ENCODE measurements at regions not wholly inside any gene's neighbourhood (a gene's known extent, or its start where the extent isn't known, plus 50 kb on each side); places are given as distances from the start of the nearest gene placed in this dataset.

GRCh38 chr12:40162033-40162432, 56.2 kb upstream of the SLC2A13 start:
- TF ChIP-seq, protein P1, sequence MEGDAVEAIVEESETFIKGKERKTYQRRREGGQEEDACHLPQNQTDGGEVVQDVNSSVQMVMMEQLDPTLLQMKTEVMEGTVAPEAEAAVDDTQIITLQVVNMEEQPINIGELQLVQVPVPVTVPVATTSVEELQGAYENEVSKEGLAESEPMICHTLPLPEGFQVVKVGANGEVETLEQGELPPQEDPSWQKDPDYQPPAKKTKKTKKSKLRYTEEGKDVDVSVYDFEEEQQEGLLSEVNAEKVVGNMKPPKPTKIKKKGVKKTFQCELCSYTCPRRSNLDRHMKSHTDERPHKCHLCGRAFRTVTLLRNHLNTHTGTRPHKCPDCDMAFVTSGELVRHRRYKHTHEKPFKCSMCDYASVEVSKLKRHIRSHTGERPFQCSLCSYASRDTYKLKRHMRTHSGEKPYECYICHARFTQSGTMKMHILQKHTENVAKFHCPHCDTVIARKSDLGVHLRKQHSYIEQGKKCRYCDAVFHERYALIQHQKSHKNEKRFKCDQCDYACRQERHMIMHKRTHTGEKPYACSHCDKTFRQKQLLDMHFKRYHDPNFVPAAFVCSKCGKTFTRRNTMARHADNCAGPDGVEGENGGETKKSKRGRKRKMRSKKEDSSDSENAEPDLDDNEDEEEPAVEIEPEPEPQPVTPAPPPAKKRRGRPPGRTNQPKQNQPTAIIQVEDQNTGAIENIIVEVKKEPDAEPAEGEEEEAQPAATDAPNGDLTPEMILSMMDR (conservative IDR thresholded peaks at IDR 0.05; ENCODE audit: low read depth, low read length): no peak

GRCh38 chr12:40158592-40159111, 52.8 kb upstream of the SLC2A13 start:
- no peak overlapping the region for H3K9ac ChIP-seq
- TF ChIP-seq, protein P1 (conservative IDR thresholded peaks at IDR 0.05; ENCODE audit: low read depth, low read length): no peak
- H3K27ac ChIP-seq: no peak overlapping the region
- no peaks in the 10 kb centered on the region for H4K20me1 ChIP-seq (ENCODE audit: insufficient read depth)
- H3K4me2 ChIP-seq: no peak overlapping the region
- H3K36me3 ChIP-seq (ENCODE audit: insufficient read depth): no peaks in the 10 kb centered on the region
- H3K79me2 ChIP-seq (ENCODE audit: insufficient read depth, low read depth): no peaks in the 10 kb centered on the region
- no peak overlapping the region for H3K4me3 ChIP-seq (IDR thresholded peaks at IDR 0.05; ENCODE audit: insufficient read depth, low read depth, low read length)
- H3K27me3 ChIP-seq (ENCODE audit: insufficient read depth, low read depth): no peaks in the 10 kb centered on the region
- H2AFZ ChIP-seq (ENCODE audit: low read depth): no peak overlapping the region
- peaks cover 7% of the 10 kb centered on the region for H3K4me1 ChIP-seq (ENCODE audit: low read depth, poor library complexity, severe bottlenecking)

More at GRCh38 chr12:40162033-40162432, 56.2 kb upstream of the SLC2A13 start:
- H3K4me1 ChIP-seq (ENCODE audit: low read depth, poor library complexity, severe bottlenecking): peaks cover 7% of the 10 kb centered on the region
- no peaks in the 10 kb centered on the region for H4K20me1 ChIP-seq (ENCODE audit: insufficient read depth)
- H3K4me2 ChIP-seq: no peak overlapping the region
- no peak overlapping the region for H3K9ac ChIP-seq
- H3K36me3 ChIP-seq (ENCODE audit: insufficient read depth): no peaks in the 10 kb centered on the region
- H3K27me3 ChIP-seq (ENCODE audit: insufficient read depth, low read depth): no peaks in the 10 kb centered on the region
- no peak overlapping the region for H3K4me3 ChIP-seq (IDR thresholded peaks at IDR 0.05; ENCODE audit: insufficient read depth, low read depth, low read length)
- no peak overlapping the region for H2AFZ ChIP-seq (ENCODE audit: low read depth)
- H3K27ac ChIP-seq: no peak overlapping the region
- H3K79me2 ChIP-seq (ENCODE audit: insufficient read depth, low read depth): no peaks in the 10 kb centered on the region

DNA sequence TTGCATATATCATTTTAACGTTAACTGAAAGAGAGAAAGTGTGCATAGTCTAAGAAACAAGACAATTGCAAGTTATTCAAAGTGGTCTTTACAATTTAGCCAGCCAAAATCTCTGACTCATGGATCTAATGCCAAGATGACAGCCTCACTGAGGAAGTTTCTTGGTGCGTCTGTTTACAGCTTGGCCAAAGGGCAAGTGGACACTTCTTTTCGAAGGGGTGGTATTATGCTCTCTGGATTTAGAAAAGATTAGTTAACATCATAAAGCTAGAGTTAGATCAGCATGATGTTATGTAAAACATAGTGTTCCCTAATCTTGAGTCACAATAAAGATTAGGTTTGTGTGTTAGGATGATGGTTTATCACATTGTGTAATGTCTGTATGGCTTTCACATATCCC, 51.5 kb upstream of the SLC2A13 start:
- peaks cover 7% of the 10 kb centered on the region for H3K4me1 ChIP-seq (ENCODE audit: low read depth, poor library complexity, severe bottlenecking)
- H3K4me2 ChIP-seq: no peak overlapping the region
- no peaks in the 10 kb centered on the region for H3K79me2 ChIP-seq (ENCODE audit: insufficient read depth, low read depth)
- no peak overlapping the region for H3K9ac ChIP-seq
- H3K27me3 ChIP-seq (ENCODE audit: insufficient read depth, low read depth): no peaks in the 10 kb centered on the region
- TF ChIP-seq, protein P1 (conservative IDR thresholded peaks at IDR 0.05; ENCODE audit: low read depth, low read length): no peak
- H4K20me1 ChIP-seq (ENCODE audit: insufficient read depth): no peaks in the 10 kb centered on the region
- no peaks in the 10 kb centered on the region for H3K36me3 ChIP-seq (ENCODE audit: insufficient read depth)
- no peak overlapping the region for H3K4me3 ChIP-seq (IDR thresholded peaks at IDR 0.05; ENCODE audit: insufficient read depth, low read depth, low read length)
- H2AFZ ChIP-seq (ENCODE audit: low read depth): no peak overlapping the region
- H3K27ac ChIP-seq: no peak overlapping the region

- H3K27ac ChIP-seq: no peak overlapping the region
- no peak overlapping the region for H3K4me2 ChIP-seq
- no peaks in the 10 kb centered on the region for H4K20me1 ChIP-seq (ENCODE audit: insufficient read depth)
- H3K9ac ChIP-seq: no peak overlapping the region
- no peaks in the 10 kb centered on the region for H3K36me3 ChIP-seq (ENCODE audit: insufficient read depth)
- peaks cover 7% of the 10 kb centered on the region for H3K4me1 ChIP-seq (ENCODE audit: low read depth, poor library complexity, severe bottlenecking)
- TF ChIP-seq, protein P1 (conservative IDR thresholded peaks at IDR 0.05; ENCODE audit: low read depth, low read length): no peak
- H2AFZ ChIP-seq (ENCODE audit: low read depth): no peak overlapping the region
- no peak overlapping the region for H3K4me3 ChIP-seq (IDR thresholded peaks at IDR 0.05; ENCODE audit: insufficient read depth, low read depth, low read length)
- H3K79me2 ChIP-seq (ENCODE audit: insufficient read depth, low read depth): no peaks in the 10 kb centered on the region
- H3K27me3 ChIP-seq (ENCODE audit: insufficient read depth, low read depth): no peaks in the 10 kb centered on the region
These were observed 50.3 kb upstream of the SLC2A13 start for GRCh38 chr12:40156021-40156764.
